ENCODE measurements at regions not wholly inside any gene's neighbourhood (a gene's known extent, or its start where the extent isn't known, plus 50 kb on each side); places are given as distances from the start of the nearest gene placed in this dataset.

DNA sequence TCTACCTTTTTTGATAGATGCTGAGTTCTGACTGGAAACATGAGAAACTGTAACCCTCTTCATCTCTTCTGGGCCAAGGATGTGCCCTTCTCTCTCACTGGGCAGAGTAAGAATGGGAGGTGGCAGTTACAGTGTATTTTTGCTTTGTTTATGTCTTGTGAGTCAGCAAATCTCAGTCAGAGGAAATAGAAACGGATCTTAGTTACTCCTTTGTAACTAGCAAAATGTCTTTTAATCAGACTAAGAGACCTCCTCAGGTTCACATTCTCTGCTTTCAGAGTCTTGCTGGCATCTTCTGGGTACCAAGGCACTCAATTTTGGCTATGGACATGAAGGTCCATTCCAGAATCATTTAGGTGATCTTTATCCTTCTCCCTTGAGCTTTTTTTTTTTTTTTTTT is 70.9 kb downstream of the HHEX start:
- TF ChIP-seq FOXM1 (IDR thresholded peaks at IDR 0.05; ENCODE audit: borderline replicate concordance) = no peak
- no peak for TF ChIP-seq FOXA1 (IDR thresholded peaks at IDR 0.05)
- TF ChIP-seq, protein P1, sequence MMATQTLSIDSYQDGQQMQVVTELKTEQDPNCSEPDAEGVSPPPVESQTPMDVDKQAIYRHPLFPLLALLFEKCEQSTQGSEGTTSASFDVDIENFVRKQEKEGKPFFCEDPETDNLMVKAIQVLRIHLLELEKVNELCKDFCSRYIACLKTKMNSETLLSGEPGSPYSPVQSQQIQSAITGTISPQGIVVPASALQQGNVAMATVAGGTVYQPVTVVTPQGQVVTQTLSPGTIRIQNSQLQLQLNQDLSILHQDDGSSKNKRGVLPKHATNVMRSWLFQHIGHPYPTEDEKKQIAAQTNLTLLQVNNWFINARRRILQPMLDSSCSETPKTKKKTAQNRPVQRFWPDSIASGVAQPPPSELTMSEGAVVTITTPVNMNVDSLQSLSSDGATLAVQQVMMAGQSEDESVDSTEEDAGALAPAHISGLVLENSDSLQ (IDR thresholded peaks at IDR 0.05) = no peak
- TF ChIP-seq SP1 (IDR thresholded peaks at IDR 0.05) = no peak
- no peak for TF ChIP-seq L3MBTL2 (conservative IDR thresholded peaks at IDR 0.05)
- no peak for TF ChIP-seq BHLHE40 (IDR thresholded peaks at IDR 0.05; ENCODE audit: borderline replicate concordance)
- TF ChIP-seq HDGF (IDR thresholded peaks at IDR 0.05; ENCODE audit: borderline replicate concordance) = no peak
- TF ChIP-seq ELF4 (IDR thresholded peaks at IDR 0.05) = no peak
- no peak for TF ChIP-seq FOXK2 (IDR thresholded peaks at IDR 0.05)
